ENCODE measurements at regions not wholly inside any gene's neighbourhood (a gene's known extent, or its start where the extent isn't known, plus 50 kb on each side); places are given as distances from the start of the nearest gene placed in this dataset.

GRCh38 chr5:29796013-29796412 lies 1397.5 kb upstream of the CDH6 start:
- Histone ChIP-seq H3K9me3 (ENCODE audit: control insufficient read depth in 1 of 2, low read length in 2 of 2) (no peaks in the 10 kb centered on the region), H3K27me3 (ENCODE audit: low read depth, low read length) (no peaks in the 10 kb centered on the region), H3K4me1 (ENCODE audit: control insufficient read depth in 1 of 2, insufficient read depth in 2 of 2, low read length in 2 of 2) (no peaks in the 10 kb centered on the region), H3K36me3 (ENCODE audit: control insufficient read depth in 1 of 2, insufficient read depth in 2 of 2, low read length in 2 of 2) (no peaks in the 10 kb centered on the region), H3K4me3 (ENCODE audit: low read depth in 1 of 2, low read length in 2 of 2) (no peak overlapping the region), H3K27ac (ENCODE audit: low read length) (no peak overlapping the region)

- no peaks in the 10 kb centered on the region for H3K36me3 ChIP-seq (ENCODE audit: control insufficient read depth in 1 of 2, insufficient read depth in 2 of 2, low read length in 2 of 2)
Observed at GRCh38 chr5:29795096-29795652, 1398.3 kb upstream of the CDH6 start.

GRCh38 chr5:29794141-29794787 lies 1399.2 kb upstream of the CDH6 start:
- Histone ChIP-seq H3K27ac (ENCODE audit: low read length) (no peak overlapping the region), H3K36me3 (ENCODE audit: control insufficient read depth in 1 of 2, insufficient read depth in 2 of 2, low read length in 2 of 2) (no peaks in the 10 kb centered on the region), H3K27me3 (ENCODE audit: low read depth, low read length) (no peaks in the 10 kb centered on the region), H3K4me3 (ENCODE audit: low read depth in 1 of 2, low read length in 2 of 2) (no peak overlapping the region), H3K9me3 (ENCODE audit: control insufficient read depth in 1 of 2, low read length in 2 of 2) (no peaks in the 10 kb centered on the region), H3K4me1 (ENCODE audit: control insufficient read depth in 1 of 2, insufficient read depth in 2 of 2, low read length in 2 of 2) (no peaks in the 10 kb centered on the region)

More at GRCh38 chr5:29795096-29795652, 1398.3 kb upstream of the CDH6 start:
- H3K4me3 ChIP-seq (ENCODE audit: low read depth in 1 of 2, low read length in 2 of 2) = no peak overlapping the region
- no peaks in the 10 kb centered on the region for H3K9me3 ChIP-seq (ENCODE audit: control insufficient read depth in 1 of 2, low read length in 2 of 2)
- H3K27ac ChIP-seq (ENCODE audit: low read length) = no peak overlapping the region
- H3K27me3 ChIP-seq (ENCODE audit: low read depth, low read length) = no peaks in the 10 kb centered on the region
- H3K4me1 ChIP-seq (ENCODE audit: control insufficient read depth in 1 of 2, insufficient read depth in 2 of 2, low read length in 2 of 2) = no peaks in the 10 kb centered on the region

- no peaks in the 10 kb centered on the region for H3K36me3 ChIP-seq (ENCODE audit: control insufficient read depth in 1 of 2, insufficient read depth in 2 of 2, low read length in 2 of 2)
- no peak overlapping the region for H3K4me3 ChIP-seq (ENCODE audit: low read depth in 1 of 2, low read length in 2 of 2)
- H3K9me3 ChIP-seq (ENCODE audit: control insufficient read depth in 1 of 2, low read length in 2 of 2) = peaks cover 0 to 4% of the 10 kb centered on the region in 2 donors
- no peaks in the 10 kb centered on the region for H3K27me3 ChIP-seq (ENCODE audit: low read depth, low read length)
- H3K27ac ChIP-seq (ENCODE audit: low read length) = no peak overlapping the region
- no peaks in the 10 kb centered on the region for H3K4me1 ChIP-seq (ENCODE audit: control insufficient read depth in 1 of 2, insufficient read depth in 2 of 2, low read length in 2 of 2)
Observed at GRCh38 chr5:29790281-29790680, 1403.2 kb upstream of the CDH6 start.

- Histone ChIP-seq H3K27me3 (ENCODE audit: low read depth, low read length) (no peaks in the 10 kb centered on the region), H3K27ac (ENCODE audit: low read length) (no peak overlapping the region), H3K36me3 (ENCODE audit: control insufficient read depth in 1 of 2, insufficient read depth in 2 of 2, low read length in 2 of 2) (no peaks in the 10 kb centered on the region), H3K9me3 (ENCODE audit: control insufficient read depth in 1 of 2, low read length in 2 of 2) (no peaks in the 10 kb centered on the region), H3K4me3 (ENCODE audit: low read depth in 1 of 2, low read length in 2 of 2) (no peak overlapping the region), H3K4me1 (ENCODE audit: control insufficient read depth in 1 of 2, insufficient read depth in 2 of 2, low read length in 2 of 2) (no peaks in the 10 kb centered on the region)
Observed at GRCh38 chr5:29780401-29780800, 1413.1 kb upstream of the CDH6 start.

- no peaks in the 10 kb centered on the region for H3K27me3 ChIP-seq (ENCODE audit: low read depth, low read length)
- H3K4me3 ChIP-seq (ENCODE audit: low read depth in 1 of 2, low read length in 2 of 2) = no peak overlapping the region
- H3K4me1 ChIP-seq (ENCODE audit: control insufficient read depth in 1 of 2, insufficient read depth in 2 of 2, low read length in 2 of 2) = no peaks in the 10 kb centered on the region
- no peak overlapping the region for H3K27ac ChIP-seq (ENCODE audit: low read length)
- no peaks in the 10 kb centered on the region for H3K36me3 ChIP-seq (ENCODE audit: control insufficient read depth in 1 of 2, insufficient read depth in 2 of 2, low read length in 2 of 2)
- H3K9me3 ChIP-seq (ENCODE audit: control insufficient read depth in 1 of 2, low read length in 2 of 2) = no peaks in the 10 kb centered on the region
Observed at GRCh38 chr5:29779141-29779540, 1414.3 kb upstream of the CDH6 start.

GRCh38 chr5:29777373-29777772 lies 1416.1 kb upstream of the CDH6 start:
- Histone ChIP-seq H3K27ac (ENCODE audit: low read length) (no peak overlapping the region), H3K4me3 (ENCODE audit: low read depth in 1 of 2, low read length in 2 of 2) (no peak overlapping the region), H3K27me3 (ENCODE audit: low read depth, low read length) (no peaks in the 10 kb centered on the region), H3K36me3 (ENCODE audit: control insufficient read depth in 1 of 2, insufficient read depth in 2 of 2, low read length in 2 of 2) (no peaks in the 10 kb centered on the region), H3K9me3 (ENCODE audit: control insufficient read depth in 1 of 2, low read length in 2 of 2) (no peaks in the 10 kb centered on the region), H3K4me1 (ENCODE audit: control insufficient read depth in 1 of 2, insufficient read depth in 2 of 2, low read length in 2 of 2) (no peaks in the 10 kb centered on the region)

GRCh38 chr5:29770936-29771335 lies 1422.5 kb upstream of the CDH6 start:
- Histone ChIP-seq H3K9me3 (ENCODE audit: control insufficient read depth in 1 of 2, low read length in 2 of 2) (no peaks in the 10 kb centered on the region), H3K27me3 (ENCODE audit: low read depth, low read length) (no peaks in the 10 kb centered on the region), H3K4me3 (ENCODE audit: low read depth in 1 of 2, low read length in 2 of 2) (no peak overlapping the region), H3K36me3 (ENCODE audit: control insufficient read depth in 1 of 2, insufficient read depth in 2 of 2, low read length in 2 of 2) (no peaks in the 10 kb centered on the region), H3K27ac (ENCODE audit: low read length) (no peak overlapping the region), H3K4me1 (ENCODE audit: control insufficient read depth in 1 of 2, insufficient read depth in 2 of 2, low read length in 2 of 2) (no peaks in the 10 kb centered on the region)

GRCh38 chr5:29769474-29769873 lies 1424.0 kb upstream of the CDH6 start:
- no peaks in the 10 kb centered on the region for H3K36me3 ChIP-seq (ENCODE audit: control insufficient read depth in 1 of 2, insufficient read depth in 2 of 2, low read length in 2 of 2)
- H3K4me3 ChIP-seq (ENCODE audit: low read depth in 1 of 2, low read length in 2 of 2) = no peak overlapping the region
- no peaks in the 10 kb centered on the region for H3K27me3 ChIP-seq (ENCODE audit: low read depth, low read length)
- H3K9me3 ChIP-seq (ENCODE audit: control insufficient read depth in 1 of 2, low read length in 2 of 2) = no peaks in the 10 kb centered on the region
- H3K27ac ChIP-seq (ENCODE audit: low read length) = no peak overlapping the region
- no peaks in the 10 kb centered on the region for H3K4me1 ChIP-seq (ENCODE audit: control insufficient read depth in 1 of 2, insufficient read depth in 2 of 2, low read length in 2 of 2)

GRCh38 chr5:29758986-29759421 lies 1434.5 kb upstream of the CDH6 start:
- H3K27me3 ChIP-seq (ENCODE audit: low read depth, low read length) = no peaks in the 10 kb centered on the region
- no peaks in the 10 kb centered on the region for H3K4me1 ChIP-seq (ENCODE audit: control insufficient read depth in 1 of 2, insufficient read depth in 2 of 2, low read length in 2 of 2)
- no peaks in the 10 kb centered on the region for H3K36me3 ChIP-seq (ENCODE audit: control insufficient read depth in 1 of 2, insufficient read depth in 2 of 2, low read length in 2 of 2)
- H3K4me3 ChIP-seq (ENCODE audit: low read depth in 1 of 2, low read length in 2 of 2) = no peak overlapping the region
- H3K9me3 ChIP-seq (ENCODE audit: control insufficient read depth in 1 of 2, low read length in 2 of 2) = peaks cover 3% of the 10 kb centered on the region in 2 donors
- no peak overlapping the region for H3K27ac ChIP-seq (ENCODE audit: low read length)

GRCh38 chr5:29750453-29750852 lies 1443.0 kb upstream of the CDH6 start:
- Histone ChIP-seq H3K36me3 (ENCODE audit: control insufficient read depth in 1 of 2, insufficient read depth in 2 of 2, low read length in 2 of 2) (no peaks in the 10 kb centered on the region), H3K4me1 (ENCODE audit: control insufficient read depth in 1 of 2, insufficient read depth in 2 of 2, low read length in 2 of 2) (no peaks in the 10 kb centered on the region), H3K27me3 (ENCODE audit: low read depth, low read length) (no peaks in the 10 kb centered on the region), H3K9me3 (ENCODE audit: control insufficient read depth in 1 of 2, low read length in 2 of 2) (peaks cover 0 to 3% of the 10 kb centered on the region in 2 donors), H3K27ac (ENCODE audit: low read length) (no peak overlapping the region), H3K4me3 (ENCODE audit: low read depth in 1 of 2, low read length in 2 of 2) (no peak overlapping the region)

GRCh38 chr5:29744618-29745017 lies 1448.9 kb upstream of the CDH6 start:
- Histone ChIP-seq H3K4me3 (ENCODE audit: low read depth in 1 of 2, low read length in 2 of 2) (no peak overlapping the region), H3K4me1 (ENCODE audit: control insufficient read depth in 1 of 2, insufficient read depth in 2 of 2, low read length in 2 of 2) (no peaks in the 10 kb centered on the region), H3K27me3 (ENCODE audit: low read depth, low read length) (no peaks in the 10 kb centered on the region), H3K27ac (ENCODE audit: low read length) (no peak overlapping the region), H3K9me3 (ENCODE audit: control insufficient read depth in 1 of 2, low read length in 2 of 2) (no peaks in the 10 kb centered on the region), H3K36me3 (ENCODE audit: control insufficient read depth in 1 of 2, insufficient read depth in 2 of 2, low read length in 2 of 2) (no peaks in the 10 kb centered on the region)

Data from muscle layer of duodenum (tissue), 2 donors.